NCI-H524 treated with DMSO at 0.1 percent for 48 hours (cell line): ENCODE measurements at regions not wholly inside any gene's neighbourhood (a gene's known extent, or its start where the extent isn't known, plus 50 kb on each side); places are given as distances from the start of the nearest gene placed in this dataset.

Source experiments
- DNase-seq: peaks from one replicate; lab custom pipeline; 2025; lab: John Stamatoyannopoulos, UW

- no peak for DNase-seq
These were observed 71.5 kb upstream of the CD82 start for GRCh38 chr11:44493930-44494329.

GRCh38 chr11:44494785-44495184 lies 70.7 kb upstream of the CD82 start:
- no peak for DNase-seq

- DNase-seq = peak; percentile 12
These were observed 69.1 kb upstream of the CD82 start for GRCh38 chr11:44496391-44496790.

GRCh38 chr11:44498089-44498871 lies 67.2 kb upstream of the CD82 start:
- no peak for DNase-seq

- DNase-seq = no peak
These were observed 63.0 kb upstream of the CD82 start for GRCh38 chr11:44502506-44502905.

- DNase-seq = no peak
These were observed 59.8 kb upstream of the CD82 start for GRCh38 chr11:44505581-44506054.

DNA sequence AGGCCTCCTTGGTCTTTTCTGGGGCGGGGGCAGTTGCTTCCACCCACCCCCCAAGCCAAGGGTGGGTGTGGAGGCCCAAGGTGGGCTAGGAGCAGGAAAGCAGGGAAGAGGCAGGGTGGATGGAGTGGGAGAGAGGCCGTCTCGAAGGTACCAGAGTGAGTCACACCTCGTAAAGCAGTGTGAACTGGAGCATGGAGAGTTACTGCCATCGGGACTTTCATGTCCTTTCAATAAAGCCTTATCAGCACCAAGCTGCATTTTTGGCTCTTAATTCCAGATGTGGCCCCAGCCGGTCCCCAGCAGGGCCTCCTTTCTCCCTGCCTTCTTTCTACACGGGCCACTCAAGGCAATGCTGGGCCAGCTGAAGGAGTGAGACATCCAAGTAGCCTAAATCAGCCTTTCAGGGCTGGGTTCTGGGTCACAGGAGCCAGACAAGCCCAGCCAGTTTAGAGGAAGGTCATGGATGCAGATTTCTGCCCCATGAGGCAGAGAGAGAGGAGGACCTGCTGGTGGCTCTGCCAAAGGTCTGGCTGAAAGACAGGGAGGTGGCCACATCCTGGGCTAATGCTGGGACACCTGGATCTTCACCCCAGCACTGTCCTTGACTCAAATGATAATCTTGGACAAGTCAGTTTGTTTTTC lies 59.0 kb upstream of the CD82 start:
- no peak for DNase-seq

- DNase-seq = no peak
These were observed 58.0 kb upstream of the CD82 start for GRCh38 chr11:44507491-44507890.

DNA sequence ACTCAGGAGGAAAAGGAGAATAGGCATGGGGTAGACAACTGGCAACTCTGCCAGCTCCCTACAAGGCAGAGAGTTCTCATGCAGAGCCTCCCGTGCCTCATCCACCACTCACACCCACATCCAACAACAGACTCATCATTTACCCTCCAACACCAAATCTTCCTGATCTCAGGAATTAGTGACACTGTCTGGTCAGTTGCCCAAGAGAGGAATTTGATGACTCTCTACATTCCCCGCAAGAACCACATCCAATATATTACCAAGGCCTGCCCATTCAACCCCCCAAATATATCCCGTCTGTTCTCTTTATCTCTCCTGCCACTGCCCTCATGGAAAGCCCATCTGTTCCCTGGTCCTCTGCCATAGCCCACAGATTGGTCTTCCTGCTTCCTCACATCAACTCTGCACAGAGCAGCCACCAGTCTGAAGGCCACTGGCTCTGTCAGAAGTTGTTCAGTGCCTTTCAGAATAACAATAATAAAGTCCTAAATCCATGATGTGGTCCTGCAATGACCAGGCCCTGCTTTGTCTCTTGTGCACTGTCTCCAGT lies 57.5 kb upstream of the CD82 start:
- peak; percentile 40 for DNase-seq

GRCh38 chr11:44509296-44509695 lies 56.2 kb upstream of the CD82 start:
- peak; percentile 90 for DNase-seq

DNA sequence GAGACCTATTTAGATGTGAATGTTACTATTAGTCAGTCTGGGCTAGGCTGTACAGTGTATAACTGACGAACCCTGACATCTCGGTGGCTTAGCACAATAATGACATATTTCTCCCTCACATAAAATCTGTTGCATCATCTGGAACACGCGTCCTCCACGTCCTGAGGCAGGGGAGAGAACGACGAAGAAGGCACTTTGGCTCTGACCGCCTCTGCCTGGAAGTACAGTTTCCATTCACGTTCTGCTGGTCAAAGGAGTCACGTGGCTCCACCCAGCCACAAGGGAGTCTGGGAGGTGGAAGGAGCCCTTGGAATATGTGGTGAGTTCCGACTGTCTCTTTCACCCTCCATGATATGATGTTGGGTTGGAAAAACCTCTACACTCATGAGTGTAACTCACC lies 55.1 kb upstream of the CD82 start:
- no peak for DNase-seq

- no peak for DNase-seq
These were observed 52.6 kb upstream of the CD82 start for GRCh38 chr11:44512818-44513217.

GRCh38 chr11:44515048-44515447 lies 50.4 kb upstream of the CD82 start:
- DNase-seq = no peak
